ENCODE measurements at regions not wholly inside any gene's neighbourhood (a gene's known extent, or its start where the extent isn't known, plus 50 kb on each side); places are given as distances from the start of the nearest gene placed in this dataset.
"Not testable (repeated sequence)": the region's sequence is repeated elsewhere in the genome, so short reads cannot be mapped to it uniquely, and the experiment has no call there.

DNA sequence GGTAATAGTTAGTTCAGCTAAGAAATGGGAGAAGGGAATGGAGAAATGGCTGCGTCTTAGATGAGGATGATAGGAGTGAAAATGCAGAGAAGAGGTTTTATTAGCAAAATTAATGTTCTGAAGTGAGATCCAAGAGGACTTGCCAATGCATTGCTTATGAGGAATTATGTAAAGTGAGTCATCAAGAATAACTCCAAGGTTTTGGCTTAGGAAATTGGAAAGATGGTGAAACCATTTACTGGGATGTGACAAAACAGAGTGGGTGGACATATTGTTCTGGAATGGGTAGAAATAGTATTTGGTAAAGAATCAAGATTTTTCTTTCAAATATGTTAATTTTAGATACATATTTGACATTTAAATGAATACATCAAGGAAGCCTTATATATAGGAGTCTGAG lies 306.6 kb upstream of the CYRIA start:
- DNase-seq (ENCODE audit: low read depth) = no peak

DNA sequence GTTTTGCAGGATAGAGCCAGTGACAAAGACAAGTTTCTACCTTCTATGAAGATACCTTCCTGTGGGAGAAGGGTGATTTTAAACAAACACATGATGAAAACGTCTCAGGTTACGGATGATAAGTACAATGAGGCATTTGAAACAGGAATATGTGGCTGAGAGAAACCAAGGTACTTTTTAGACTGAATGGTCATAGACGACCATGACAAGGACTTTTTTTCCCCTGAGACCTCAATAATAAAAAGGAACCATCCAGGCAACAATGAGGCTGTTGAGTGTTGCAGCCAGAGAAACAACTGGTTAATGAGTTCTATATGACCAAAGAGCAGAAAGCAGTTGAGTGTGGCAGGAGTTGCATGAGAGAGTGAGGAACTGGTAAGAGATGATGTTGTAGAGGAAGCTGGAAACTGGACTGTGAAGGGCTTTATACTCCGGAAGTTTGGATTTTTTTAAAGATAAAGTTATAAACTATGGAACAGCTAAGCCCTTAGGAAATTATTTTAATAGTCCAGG lies 306.1 kb upstream of the CYRIA start:
- no peak for DNase-seq (ENCODE audit: low read depth)

DNA sequence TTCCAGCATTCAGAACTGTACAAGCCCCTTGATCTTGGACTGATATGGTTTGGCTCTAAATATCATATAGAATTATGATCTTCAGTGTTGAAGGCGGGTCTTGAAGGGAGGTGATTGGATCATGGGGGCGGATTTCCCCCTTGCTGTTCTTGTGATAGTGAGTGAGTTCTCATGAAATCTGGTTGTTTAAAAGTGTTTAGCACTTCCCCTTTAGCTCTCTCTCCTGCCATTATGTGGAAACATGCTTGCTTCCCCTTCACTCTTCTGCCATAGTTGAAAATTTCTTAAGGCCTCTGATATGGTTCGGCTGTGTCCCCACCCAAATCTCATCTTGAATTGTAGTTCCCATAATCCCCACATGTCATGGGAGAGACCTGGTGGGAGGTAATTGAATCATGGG lies 305.3 kb upstream of the CYRIA start:
- not testable (repeated sequence) for DNase-seq (ENCODE audit: low read depth)

DNA sequence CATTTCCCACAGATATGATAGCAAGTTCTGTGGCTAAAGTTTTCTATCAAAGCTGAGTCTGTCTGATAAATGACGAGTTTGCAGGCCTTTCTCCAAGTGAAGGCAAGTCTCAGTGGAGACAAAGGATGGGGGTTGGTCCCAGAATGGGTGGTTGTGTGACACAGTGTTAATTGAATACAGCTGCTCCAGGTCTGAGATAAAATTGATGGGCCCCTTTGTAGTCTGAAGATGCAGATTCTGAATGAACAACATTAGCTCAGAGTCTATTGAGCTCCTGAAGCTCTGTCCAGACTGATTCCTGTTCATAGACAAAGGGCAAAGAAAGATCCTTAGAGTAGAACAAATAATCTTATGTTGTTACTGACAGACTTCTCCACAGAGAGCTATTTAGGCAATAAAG lies 296.9 kb upstream of the CYRIA start:
- no peak for DNase-seq (ENCODE audit: low read depth)

DNA sequence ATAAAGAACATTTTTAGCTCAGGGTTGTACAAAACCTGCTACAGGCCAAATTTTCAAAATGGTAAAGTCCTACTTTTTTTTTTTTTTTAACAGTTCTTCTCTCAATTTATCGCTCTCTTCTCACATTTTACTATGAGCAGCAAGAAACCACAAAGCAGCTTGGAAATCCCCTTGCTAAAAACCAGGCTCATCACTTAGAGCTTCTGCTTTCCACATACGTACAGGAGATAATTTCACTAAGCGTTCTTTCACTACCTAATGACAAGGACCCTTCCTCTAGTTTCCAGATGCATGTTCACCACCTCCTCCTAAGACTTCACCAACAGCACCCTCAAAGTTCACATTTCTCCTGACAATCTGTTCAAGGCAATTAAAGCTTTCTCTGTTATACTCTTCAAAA lies 294.9 kb upstream of the CYRIA start:
- DNase-seq (ENCODE audit: low read depth) = no peak

DNA sequence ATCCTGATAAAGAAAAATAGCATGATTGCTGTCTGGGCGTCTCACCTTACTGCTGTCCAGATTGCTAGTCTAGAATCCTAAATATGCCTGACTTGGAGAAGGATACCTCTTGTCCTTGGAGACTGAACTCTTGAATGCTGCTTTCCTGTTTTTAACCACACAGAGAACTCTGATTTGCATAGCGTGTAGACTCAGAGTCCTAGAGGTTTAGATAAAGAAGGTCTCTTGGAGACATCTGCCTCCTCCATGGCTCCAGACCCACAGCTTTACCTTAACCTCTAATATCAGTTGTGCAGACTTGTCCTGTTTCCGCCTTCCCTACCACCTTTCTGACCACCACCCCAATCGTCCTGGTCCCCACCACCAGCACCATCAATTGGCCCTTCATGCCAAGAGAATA lies 292.6 kb upstream of the CYRIA start:
- DNase-seq (ENCODE audit: low read depth) = no peak

DNA sequence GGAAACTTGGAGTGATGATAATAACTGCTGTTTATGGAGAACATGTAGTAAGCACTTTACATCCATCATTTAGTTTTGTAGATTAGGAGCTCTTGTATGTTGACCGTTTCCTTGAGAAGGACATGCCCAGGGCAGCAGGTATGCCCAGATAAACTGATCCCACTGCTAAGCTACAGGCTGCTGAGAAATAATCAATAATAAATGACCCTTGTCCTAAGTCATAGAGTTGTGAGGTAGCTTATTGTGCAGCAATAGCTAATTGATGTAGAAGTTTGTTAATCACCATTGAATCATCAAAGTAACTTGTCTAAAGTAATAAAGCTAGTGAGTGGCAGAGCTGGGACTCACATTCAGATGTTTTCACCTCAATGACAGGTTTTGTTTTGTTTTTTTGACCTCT lies 287.2 kb upstream of the CYRIA start:
- DNase-seq (ENCODE audit: low read depth) = no peak

DNA sequence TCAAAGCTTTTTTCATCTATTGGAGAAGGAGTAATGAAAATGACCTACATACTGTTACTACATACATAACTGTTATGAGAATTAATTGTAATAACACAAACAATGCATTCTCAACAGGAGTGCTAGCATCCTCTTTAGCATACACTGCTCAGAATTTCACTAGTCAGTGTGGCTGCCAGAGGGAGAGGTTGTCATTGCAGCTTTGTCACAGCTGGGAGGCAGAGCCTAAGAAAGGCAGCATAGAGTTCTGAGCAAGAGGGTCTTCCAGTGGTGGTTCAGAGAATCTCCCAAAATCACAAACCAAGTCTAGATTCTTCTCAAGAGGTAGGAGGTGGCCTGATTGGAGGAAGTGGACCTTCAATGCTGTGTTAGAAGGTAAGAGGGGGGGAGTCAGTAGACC lies 286.7 kb upstream of the CYRIA start:
- DNase-seq (ENCODE audit: low read depth) = no peak

DNA sequence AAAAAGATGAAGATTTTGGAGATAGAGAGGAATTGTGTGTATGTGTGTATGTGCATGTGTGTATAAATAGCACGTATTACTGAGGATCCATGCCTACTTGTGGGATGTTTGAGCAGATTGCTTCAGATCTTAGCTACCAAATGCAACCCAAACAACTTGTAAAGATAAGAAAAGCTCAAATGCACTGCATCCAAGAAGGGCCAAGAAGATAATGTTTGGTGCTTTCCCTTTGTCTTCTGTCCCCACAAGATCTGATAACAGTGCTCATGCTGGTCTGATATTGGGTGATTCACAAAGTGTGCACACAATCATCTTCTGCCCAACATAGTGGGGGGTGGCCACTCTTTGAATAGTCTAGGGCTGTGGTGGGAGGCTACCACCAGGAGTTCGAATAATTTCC lies 284.8 kb upstream of the CYRIA start:
- DNase-seq (ENCODE audit: low read depth) = no peak

DNA sequence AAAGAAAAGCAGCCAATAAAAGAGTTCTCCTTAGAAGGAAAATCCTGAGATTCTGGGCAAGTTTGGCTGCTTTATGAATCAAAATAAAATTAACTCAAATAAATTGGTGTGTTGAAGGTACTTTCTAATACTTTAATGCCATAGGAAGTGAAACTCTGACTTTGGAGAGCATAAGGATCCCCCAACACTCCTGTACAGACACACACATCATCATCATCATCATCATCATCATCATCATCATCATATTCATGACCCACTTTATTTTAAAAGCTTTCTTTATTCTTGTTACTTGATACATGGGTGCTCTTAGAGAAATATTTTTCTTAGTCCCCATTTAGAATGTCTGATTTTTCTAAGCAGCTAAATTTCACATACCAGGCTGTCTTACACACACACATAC lies 283.1 kb upstream of the CYRIA start:
- no peak for DNase-seq (ENCODE audit: low read depth)

DNA sequence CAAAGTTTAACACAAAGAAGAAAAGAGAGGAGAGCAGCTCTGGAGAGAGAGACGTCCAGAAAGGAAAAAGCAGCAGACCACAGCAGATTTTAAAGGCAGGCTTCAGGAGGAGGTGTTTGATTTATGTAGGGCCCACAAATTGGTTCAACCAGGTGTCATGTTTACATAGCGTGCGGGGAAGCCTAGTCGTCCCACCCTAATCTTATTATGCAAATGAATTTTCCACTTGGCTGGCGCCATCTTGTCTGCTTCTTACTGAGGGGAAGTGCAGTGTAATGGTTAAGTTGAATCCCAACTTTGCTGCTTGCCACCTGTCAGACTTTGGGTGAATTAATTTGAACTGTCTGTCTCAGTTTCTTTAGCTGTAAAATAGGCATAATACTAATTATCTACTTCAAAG lies 282.4 kb upstream of the CYRIA start:
- no peak for DNase-seq (ENCODE audit: low read depth)

DNA sequence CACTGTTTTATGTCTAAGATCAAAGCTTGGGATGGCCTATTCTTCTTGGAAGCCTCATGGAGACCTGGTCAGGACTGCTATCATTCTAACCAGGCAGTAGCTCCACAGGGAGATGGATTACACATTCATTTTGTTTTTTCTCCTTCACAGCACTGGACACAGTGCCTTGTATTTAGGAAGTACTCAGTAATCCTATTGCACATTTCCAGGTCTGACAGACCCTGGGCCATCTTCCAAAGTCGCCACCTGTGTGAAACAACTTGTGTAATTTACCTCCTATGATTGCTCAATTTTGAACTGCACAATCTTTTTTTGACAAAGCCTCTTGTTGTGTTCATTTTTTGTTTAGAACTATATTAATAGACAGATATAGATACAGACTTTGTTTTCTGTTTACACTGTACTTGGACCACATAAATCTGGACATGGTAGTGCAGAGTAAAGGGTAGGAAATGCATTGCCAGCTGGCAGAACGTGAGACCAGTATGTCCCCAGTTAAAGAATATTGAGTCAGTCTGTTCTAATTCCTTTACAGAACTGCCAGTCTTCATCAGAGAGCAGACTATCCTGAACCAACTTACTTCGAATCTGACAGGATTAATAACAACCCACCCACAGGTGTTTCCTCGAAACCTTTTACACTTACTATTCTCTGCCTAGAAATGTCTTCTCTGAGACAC lies 277.8 kb upstream of the CYRIA start:
- no peak for DNase-seq (ENCODE audit: low read depth)

DNA sequence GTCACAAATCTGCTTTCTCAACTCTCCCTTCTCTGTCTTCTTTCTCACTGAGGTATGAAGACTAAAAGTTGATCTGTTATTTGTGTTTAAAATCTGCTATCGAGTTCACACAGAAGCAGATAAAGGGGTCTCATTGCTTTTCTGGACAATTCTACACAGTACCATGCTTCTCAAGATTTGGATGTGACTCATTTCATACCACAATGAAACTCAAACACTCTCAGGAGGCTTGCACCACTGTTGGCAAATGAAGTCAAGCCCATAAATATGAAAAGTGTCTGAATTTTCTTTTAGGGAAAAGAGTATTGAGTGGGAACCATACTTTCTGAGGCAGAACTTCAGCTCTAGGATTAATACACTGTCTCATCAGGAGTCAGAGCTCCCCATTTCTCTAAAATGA lies 274.6 kb upstream of the CYRIA start:
- DNase-seq (ENCODE audit: low read depth) = no peak

DNA sequence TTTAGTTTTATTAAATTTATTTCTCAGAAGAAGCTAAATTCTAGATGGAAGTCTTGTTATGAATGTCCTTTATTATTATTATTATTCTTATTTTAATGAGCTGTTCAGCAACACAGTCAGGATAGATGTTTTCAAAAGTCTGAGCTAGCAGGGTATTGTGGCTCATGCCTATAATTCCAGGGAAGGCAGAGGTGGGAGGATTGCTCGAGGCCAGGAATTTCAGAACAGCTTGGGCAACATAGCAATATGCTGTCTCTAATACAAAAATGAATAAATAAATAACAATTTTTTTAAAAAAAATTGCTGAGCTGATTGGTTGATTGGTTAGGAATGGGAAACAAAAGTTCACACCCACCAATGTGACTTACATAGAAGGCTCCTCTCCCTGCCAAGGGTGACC lies 274.1 kb upstream of the CYRIA start:
- DNase-seq (ENCODE audit: low read depth) = no peak

DNA sequence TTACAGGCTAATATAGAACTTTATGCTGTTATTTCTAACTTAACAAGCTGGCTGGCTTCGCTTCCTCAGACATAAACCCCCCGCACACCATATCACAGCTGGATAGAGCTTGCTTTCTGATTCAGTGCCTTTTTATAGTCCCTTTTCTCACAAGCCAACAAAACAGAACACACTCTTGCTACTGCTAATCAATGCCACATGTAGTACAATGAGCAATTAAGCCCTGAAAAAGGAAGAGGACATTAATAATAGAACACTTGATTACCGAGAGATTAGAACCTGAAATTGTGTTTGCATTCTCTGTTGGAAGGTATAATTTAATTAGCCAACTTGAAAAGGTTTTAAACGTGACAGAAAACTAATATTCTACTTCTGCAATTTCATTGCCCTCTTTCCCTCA lies 267.7 kb upstream of the CYRIA start:
- DNase-seq (ENCODE audit: low read depth) = no peak

DNA sequence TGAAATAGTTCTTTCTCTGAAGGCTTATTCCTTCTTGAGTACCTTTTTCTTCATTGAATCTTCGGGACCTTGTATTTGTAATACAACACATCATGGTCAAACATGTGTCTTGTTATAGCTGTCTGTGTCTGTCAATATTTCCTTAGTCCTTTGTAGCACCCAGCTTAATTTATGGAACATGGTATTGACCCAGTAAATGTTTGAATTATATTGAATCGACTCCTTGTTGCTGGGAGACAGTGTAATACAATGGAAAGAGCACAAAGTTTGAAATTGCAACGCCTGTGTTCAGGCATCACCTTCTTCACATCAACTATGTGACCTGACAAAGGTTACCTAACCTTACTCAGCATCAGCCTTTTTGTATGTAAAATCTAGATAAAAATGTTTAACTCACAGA lies 267.2 kb upstream of the CYRIA start:
- no peak for DNase-seq (ENCODE audit: low read depth)

DNA sequence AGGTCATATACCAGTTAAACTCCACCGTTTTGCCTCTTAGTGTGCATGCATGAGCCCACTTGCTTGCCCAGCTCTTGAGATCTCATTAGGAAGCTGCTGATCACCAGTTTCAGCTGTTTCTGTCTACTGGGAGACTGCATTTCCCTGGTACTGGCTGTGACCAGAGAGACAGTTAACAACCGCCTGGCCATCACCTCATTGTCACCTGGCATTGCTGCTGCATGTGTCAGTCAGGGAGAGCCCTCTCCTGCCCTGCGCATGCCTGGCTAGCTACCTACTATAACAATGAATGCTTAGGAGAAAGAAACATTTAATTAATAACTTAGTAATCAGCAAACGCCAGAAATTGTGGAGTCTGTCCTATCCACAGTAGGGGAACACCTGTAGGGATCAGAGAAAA lies 265.8 kb upstream of the CYRIA start:
- DNase-seq (ENCODE audit: low read depth) = no peak

DNA sequence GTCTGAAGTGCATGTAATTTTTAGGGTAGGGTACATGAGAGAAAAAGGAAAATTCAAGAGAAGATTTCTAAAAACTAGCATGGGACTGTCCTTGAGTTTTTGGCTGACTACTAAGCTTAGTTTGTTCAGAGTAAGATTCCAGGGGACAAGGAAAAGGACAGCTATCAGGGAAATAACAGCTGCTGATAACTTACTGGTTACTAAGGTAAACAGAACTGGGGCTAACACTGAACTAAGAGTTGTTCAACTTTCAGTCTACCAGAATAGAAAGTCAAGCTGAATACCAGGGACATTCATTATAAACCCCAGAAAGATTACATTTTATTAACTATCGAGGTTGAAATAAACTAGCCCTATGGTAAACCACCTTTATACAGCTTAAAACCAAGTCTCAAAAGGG lies 261.8 kb upstream of the CYRIA start:
- DNase-seq (ENCODE audit: low read depth) = no peak

DNA sequence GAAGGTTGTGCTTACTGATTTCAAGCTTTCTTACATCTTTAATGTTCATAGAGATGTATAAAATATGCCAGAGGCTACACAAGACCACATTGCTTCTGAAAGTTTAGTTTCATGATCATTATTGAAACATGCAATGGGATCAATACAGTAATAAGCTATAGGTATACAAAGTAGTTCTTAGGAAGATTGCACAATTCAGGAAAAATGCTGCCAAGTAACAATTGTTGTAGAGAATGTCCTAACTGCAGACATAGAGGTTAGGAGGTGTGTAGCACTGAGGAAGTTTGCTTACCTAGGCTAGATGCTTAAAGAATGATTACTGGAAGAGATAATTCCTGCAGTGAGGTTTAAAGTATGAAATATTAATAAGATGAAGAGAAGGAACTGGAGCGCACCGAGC lies 259.5 kb upstream of the CYRIA start:
- DNase-seq (ENCODE audit: low read depth) = no peak

DNA sequence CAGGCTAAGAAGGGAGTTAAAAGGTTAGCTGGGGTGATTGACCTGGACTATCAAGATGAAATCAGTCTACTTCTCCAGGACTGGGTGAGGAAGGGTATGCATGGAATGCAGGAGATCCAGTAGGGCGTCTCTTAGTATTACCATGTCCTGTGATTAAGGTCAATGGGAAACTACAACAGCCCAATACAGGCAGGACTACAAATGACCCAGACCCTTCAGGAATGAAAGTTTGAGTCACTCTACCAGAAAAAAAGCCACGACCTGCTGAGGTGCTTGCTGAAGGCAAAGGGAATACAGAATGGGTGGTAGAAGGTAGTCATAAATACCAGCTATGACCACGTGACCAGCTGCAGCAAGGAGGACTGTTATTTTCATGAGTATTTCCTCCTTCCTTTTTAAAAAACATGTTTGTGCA lies 249.7 kb upstream of the CYRIA start:
- DNase-seq (ENCODE audit: low read depth) = not testable (repeated sequence)

DNA sequence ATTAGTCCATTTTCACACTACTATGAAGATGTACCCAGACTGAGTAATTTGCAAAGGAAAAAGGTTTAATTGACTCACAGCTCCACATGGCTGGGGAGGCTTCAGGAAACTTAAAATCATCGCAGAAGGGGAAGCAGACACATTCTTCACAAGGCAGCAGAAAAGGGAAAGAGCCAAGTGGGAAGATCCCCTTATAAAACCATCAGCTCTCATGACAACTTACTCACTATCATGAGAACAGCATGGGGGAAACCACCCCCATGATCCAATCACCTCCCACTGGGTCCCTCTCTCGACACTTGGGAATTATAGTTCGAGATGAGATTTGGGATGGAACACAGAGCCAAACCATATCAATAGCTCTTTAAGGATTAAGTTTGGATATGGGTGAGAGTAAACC lies 246.1 kb upstream of the CYRIA start:
- DNase-seq (ENCODE audit: low read depth) = no peak

DNA sequence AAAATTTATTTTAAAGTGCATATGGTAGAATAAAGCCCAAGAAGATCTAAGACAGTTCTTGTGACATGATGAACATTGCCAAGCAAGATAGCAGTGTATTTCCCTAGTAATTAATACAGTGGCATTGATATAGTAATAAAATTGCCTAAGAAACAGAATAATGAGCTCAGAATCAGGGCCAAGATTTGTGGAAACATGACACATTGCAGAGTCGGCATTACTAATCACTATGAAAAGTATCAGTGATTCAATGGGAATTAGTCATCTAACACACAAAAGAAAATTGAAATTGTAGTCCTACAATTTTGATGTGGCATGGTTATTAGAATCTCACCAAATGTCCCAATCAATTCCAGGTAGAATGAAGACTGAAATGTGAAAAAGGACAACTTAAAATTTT lies 243.0 kb upstream of the CYRIA start:
- DNase-seq (ENCODE audit: low read depth) = peak; percentile 9

DNA sequence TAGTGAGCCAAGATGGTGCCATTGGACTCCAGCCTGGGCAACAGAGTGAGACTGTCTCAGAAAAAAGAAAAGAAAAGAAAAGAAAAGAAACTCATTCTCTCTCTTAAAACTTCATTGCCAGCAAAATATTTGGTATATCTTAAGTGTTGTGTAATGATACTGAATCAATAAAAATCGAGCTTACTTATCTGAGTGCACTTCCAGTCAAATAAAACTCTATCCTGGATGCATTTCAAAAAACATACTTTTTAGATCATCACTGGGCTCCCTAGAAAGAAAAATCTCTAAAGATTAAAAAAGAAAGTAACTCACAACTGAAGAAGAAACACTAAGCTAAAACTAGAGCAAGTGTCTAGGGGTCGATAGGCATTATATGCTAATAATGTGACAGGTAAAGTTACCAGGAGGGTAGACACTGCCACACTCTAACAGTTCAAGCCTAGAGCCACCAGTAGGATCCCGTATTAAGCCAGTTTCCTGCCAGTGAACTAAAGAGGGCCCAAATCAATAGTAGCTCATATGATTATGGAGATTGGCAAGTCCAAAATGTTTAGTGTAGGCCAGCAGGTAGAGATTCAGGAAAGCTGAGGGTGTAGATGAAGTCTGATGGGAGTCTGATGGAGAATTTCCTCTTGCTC lies 242.1 kb upstream of the CYRIA start:
- DNase-seq (ENCODE audit: low read depth) = no peak

DNA sequence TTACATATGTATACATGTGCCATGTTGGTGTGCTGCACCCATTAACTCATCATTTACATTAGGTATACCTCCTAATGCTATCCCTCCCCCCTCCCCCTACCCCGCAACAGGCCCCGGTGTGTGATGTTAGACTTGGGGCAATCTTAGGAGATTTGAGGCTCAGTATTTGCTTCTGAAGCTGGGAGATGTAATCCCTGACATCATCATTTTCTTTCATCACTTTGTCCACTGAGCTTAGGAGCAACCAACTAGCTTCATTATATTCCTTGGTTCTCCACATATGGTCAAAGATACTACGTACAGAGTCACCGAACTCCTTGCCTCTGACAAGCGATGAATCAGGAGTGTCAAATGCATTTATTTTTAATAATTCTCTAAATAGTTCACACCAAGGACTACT lies 239.7 kb upstream of the CYRIA start:
- DNase-seq (ENCODE audit: low read depth) = not testable (repeated sequence)

All from RPMI7951 (cell line).